HUES48 (cell line): ENCODE measurements at regions not wholly inside any gene's neighbourhood (a gene's known extent, or its start where the extent isn't known, plus 50 kb on each side); places are given as distances from the start of the nearest gene placed in this dataset.

Source experiments
- H3K27ac ChIP-seq: one replicate; pipeline ENCODE4 v1.7.0; 2013; ENCODE audit warnings: low read depth, low read length, inconsistent platforms
- H3K27me3 ChIP-seq: 2 replicates; pipeline ENCODE4 v1.6.1; 2013; ENCODE audit warnings: mild to moderate bottlenecking, low read length; ENCODE audit not compliant: control insufficient read depth, insufficient read depth
- H3K36me3 ChIP-seq: 2 replicates; pipeline ENCODE4 v1.6.1; 2013; ENCODE audit warnings: low read length; ENCODE audit not compliant: control insufficient read depth, insufficient read depth
- H3K4me1 ChIP-seq: 2 replicates; pipeline ENCODE4 v1.6.1; 2013; ENCODE audit warnings: mild to moderate bottlenecking, low read length; ENCODE audit not compliant: control insufficient read depth, insufficient read depth
- H3K4me3 ChIP-seq: 2 replicates; pipeline ENCODE4 v1.5.1; 2013; ENCODE audit warnings: mild to moderate bottlenecking, low read depth, low read length
- H3K9ac ChIP-seq: 2 replicates; pipeline ENCODE4 v1.6.1; 2013; ENCODE audit warnings: mild to moderate bottlenecking, low read depth, low read length, moderate library complexity
- H3K9me3 ChIP-seq: 2 replicates; pipeline ENCODE4 v1.6.1; 2013; ENCODE audit warnings: low read length; ENCODE audit not compliant: control insufficient read depth, insufficient read depth

DNA sequence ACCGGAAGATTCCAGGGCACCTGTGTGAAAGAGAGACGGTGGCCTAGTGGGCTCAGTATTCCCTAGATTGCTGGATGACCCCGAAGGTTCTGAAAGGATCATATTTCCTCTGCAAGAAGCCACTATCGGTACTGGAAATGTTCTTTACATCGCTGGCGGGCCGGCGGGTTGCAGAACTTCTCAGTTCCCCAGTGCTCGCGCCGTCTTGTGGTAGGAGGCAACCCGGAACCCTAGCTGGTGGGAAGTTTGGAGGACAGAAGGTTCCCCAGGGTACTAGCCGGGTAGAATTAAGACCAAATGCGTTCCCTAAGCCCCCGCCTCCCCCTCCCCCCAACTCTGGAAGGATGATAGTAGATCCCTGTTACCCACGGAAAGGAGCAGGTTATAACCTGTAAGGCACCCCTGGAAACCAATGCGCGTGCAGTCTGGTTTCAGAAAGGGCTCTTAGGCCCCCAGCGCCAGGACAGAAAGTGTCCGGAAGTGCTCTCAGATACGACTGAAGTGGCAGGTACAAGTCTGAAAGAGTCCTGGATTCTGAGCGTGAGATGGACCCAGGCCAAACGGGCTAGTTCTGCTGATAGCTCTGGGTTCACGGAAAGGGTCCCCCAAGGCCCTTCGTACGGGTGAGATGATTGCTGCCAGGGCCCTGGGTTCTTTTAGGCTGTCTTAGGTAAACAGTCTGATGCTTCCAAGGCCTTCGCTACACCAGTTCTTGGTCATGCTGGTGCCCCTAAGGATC lies 61.7 kb upstream of the DCAF8L1 start:
- Histone ChIP-seq H3K36me3 (no peaks in the 10 kb centered on the region), H3K9ac (no peak overlapping the region), H3K4me1 (no peaks in the 10 kb centered on the region), H3K4me3 (no peak overlapping the region), H3K9me3 (peaks cover 35% of the 10 kb centered on the region), H3K27ac (no peak overlapping the region), H3K27me3 (no peaks in the 10 kb centered on the region)

DNA sequence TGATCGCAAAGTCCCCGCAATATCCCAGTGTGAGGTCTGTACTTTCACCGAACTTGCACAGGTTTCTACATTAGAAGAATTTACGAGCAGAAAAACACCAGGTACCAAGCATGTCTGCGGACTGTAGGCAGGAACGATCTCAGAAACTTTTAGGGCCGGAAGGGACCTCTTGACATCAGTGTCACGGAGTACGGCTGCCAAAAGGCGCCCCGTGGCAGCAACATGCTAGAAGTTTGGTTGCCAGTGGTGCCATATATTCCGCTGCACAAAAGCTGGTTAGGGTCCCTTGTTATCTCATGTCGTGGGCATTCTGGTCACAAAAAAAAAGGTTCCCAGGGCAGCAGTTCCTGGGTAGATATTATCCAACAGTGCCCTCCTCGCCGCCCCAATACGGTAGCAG lies 61.0 kb upstream of the DCAF8L1 start:
- no peak overlapping the region for H3K27ac ChIP-seq
- no peak overlapping the region for H3K9ac ChIP-seq
- no peaks in the 10 kb centered on the region for H3K4me1 ChIP-seq
- no peaks in the 10 kb centered on the region for H3K36me3 ChIP-seq
- H3K9me3 ChIP-seq = peaks cover 42% of the 10 kb centered on the region
- no peaks in the 10 kb centered on the region for H3K27me3 ChIP-seq
- H3K4me3 ChIP-seq = no peak overlapping the region

DNA sequence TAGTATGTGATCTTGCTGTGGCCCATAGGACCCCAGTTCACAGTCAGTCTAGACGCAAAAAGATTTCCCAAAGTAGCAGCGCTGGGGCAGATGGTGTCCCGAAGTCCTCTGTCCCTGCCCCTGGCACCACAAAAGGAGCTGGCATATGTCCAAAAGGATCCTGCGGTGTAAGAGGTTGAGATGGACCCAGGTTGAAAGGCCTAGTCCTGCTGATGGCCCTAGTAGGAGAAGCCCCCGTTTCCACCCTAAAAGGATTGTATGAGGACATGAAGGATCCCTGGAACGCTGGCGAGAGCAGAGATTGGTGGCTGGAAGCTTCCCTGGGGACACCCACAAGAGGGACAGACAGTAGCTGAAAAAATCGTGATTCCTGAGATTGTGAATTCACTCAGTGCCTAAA lies 58.0 kb upstream of the DCAF8L1 start:
- no peaks in the 10 kb centered on the region for H3K4me1 ChIP-seq
- no peaks in the 10 kb centered on the region for H3K36me3 ChIP-seq
- no peak overlapping the region for H3K9ac ChIP-seq
- peaks cover 45% of the 10 kb centered on the region for H3K9me3 ChIP-seq
- no peak overlapping the region for H3K27ac ChIP-seq
- H3K27me3 ChIP-seq = no peaks in the 10 kb centered on the region
- H3K4me3 ChIP-seq = no peak overlapping the region
